ENCODE measurements at regions not wholly inside any gene's neighbourhood (a gene's known extent, or its start where the extent isn't known, plus 50 kb on each side); places are given as distances from the start of the nearest gene placed in this dataset.

DNA sequence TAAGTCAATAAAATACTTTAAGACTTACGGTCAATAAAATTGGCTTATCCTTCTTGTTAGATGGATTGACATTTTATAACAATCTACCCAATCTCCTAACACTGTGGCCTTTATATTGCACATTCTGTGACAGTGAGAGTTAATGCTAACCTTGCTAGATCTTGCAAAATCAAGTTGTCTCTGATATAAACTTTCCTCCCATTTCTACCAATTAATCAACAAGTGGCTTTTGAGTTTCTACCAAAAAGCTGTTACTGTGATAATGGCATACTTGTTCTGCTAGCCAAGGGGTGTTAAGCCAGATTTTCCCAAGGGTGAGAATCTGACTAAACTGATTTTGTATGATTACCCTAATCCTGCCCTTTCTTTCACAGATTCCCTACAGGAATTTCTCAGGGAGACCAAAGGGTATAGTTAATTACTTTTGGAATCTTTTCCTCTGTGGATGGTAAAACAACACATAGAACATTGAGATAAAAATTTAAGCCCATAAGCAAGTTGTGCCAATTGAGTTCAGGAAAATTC is 174.1 kb upstream of the SUCLG2 start:
- TF ChIP-seq, protein P1, sequence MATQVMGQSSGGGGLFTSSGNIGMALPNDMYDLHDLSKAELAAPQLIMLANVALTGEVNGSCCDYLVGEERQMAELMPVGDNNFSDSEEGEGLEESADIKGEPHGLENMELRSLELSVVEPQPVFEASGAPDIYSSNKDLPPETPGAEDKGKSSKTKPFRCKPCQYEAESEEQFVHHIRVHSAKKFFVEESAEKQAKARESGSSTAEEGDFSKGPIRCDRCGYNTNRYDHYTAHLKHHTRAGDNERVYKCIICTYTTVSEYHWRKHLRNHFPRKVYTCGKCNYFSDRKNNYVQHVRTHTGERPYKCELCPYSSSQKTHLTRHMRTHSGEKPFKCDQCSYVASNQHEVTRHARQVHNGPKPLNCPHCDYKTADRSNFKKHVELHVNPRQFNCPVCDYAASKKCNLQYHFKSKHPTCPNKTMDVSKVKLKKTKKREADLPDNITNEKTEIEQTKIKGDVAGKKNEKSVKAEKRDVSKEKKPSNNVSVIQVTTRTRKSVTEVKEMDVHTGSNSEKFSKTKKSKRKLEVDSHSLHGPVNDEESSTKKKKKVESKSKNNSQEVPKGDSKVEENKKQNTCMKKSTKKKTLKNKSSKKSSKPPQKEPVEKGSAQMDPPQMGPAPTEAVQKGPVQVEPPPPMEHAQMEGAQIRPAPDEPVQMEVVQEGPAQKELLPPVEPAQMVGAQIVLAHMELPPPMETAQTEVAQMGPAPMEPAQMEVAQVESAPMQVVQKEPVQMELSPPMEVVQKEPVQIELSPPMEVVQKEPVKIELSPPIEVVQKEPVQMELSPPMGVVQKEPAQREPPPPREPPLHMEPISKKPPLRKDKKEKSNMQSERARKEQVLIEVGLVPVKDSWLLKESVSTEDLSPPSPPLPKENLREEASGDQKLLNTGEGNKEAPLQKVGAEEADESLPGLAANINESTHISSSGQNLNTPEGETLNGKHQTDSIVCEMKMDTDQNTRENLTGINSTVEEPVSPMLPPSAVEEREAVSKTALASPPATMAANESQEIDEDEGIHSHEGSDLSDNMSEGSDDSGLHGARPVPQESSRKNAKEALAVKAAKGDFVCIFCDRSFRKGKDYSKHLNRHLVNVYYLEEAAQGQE (IDR thresholded peaks at IDR 0.05; ENCODE audit: insufficient read depth in 1 of 2, low read depth in 2 of 2, low read length in 2 of 2), result no peak
- TF ChIP-seq FOXP2 (optimal IDR thresholded peaks at IDR 0.05; ENCODE audit: borderline replicate concordance, extremely low read depth, extremely low read length, insufficient read depth) (no peak), SIN3A (IDR thresholded peaks at IDR 0.05; ENCODE audit: borderline replicate concordance, insufficient read depth, low read length) (no peak), TAF1 (IDR thresholded peaks at IDR 0.05; ENCODE audit: borderline replicate concordance, insufficient read depth, low read length) (no peak), POLR2AphosphoS5 (IDR thresholded peaks at IDR 0.05; ENCODE audit: low read depth, low read length) (no peak)

GRCh38 chr3:67821135-67821534 is 166.7 kb upstream of the SUCLG2 start:
- TF ChIP-seq POLR2AphosphoS5 (IDR thresholded peaks at IDR 0.05; ENCODE audit: low read depth, low read length) (no peak), FOXP2 (optimal IDR thresholded peaks at IDR 0.05; ENCODE audit: borderline replicate concordance, extremely low read depth, extremely low read length, insufficient read depth) (no peak), SIN3A (IDR thresholded peaks at IDR 0.05; ENCODE audit: borderline replicate concordance, insufficient read depth, low read length) (no peak), TAF1 (IDR thresholded peaks at IDR 0.05; ENCODE audit: borderline replicate concordance, insufficient read depth, low read length) (no peak)
- TF ChIP-seq, protein P1 (IDR thresholded peaks at IDR 0.05; ENCODE audit: insufficient read depth in 1 of 2, low read depth in 2 of 2, low read length in 2 of 2), result no peak

GRCh38 chr3:67819447-67819846 is 165.0 kb upstream of the SUCLG2 start:
- no peak for TF ChIP-seq SIN3A (IDR thresholded peaks at IDR 0.05; ENCODE audit: borderline replicate concordance, insufficient read depth, low read length)
- TF ChIP-seq, protein P1 (IDR thresholded peaks at IDR 0.05; ENCODE audit: insufficient read depth in 1 of 2, low read depth in 2 of 2, low read length in 2 of 2), result no peak
- no peak for TF ChIP-seq TAF1 (IDR thresholded peaks at IDR 0.05; ENCODE audit: borderline replicate concordance, insufficient read depth, low read length)
- TF ChIP-seq FOXP2 (optimal IDR thresholded peaks at IDR 0.05; ENCODE audit: borderline replicate concordance, extremely low read depth, extremely low read length, insufficient read depth), result no peak
- TF ChIP-seq POLR2AphosphoS5 (IDR thresholded peaks at IDR 0.05; ENCODE audit: low read depth, low read length), result no peak

DNA sequence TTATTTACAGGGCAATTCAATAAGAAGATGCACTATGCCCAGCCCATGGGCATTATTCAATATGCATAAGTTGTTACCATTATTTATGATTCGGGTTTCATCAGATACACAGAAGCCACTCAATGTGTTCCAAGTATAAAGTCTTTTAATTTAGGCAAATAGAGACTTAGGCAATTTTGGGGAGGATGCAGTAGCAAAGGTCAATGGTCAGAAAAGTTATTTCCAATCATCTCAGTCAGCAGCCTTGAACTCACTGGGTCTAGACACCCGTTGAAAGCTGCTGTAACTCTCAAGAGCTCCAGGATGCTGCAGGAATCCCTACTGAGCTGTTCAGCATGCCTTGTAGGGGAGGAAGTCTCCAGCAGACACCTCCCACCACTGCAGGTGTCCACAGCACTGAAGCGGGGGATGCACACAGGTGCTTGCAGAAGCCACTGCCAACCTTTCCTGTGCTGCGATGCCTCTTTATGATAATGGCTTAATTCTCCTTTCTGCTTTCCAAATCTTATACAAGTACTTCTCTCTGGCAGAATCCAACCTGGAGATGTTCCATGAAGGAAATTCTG is 155.0 kb upstream of the SUCLG2 start:
- TF ChIP-seq SIN3A (IDR thresholded peaks at IDR 0.05; ENCODE audit: borderline replicate concordance, insufficient read depth, low read length), result no peak
- no peak for TF ChIP-seq TAF1 (IDR thresholded peaks at IDR 0.05; ENCODE audit: borderline replicate concordance, insufficient read depth, low read length)
- no peak for TF ChIP-seq FOXP2 (optimal IDR thresholded peaks at IDR 0.05; ENCODE audit: borderline replicate concordance, extremely low read depth, extremely low read length, insufficient read depth)
- no peak for TF ChIP-seq POLR2AphosphoS5 (IDR thresholded peaks at IDR 0.05; ENCODE audit: low read depth, low read length)
- TF ChIP-seq, protein P1 (IDR thresholded peaks at IDR 0.05; ENCODE audit: insufficient read depth in 1 of 2, low read depth in 2 of 2, low read length in 2 of 2), result no peak
